Mesothelial cell of epicardium (in vitro differentiated cells): ENCODE measurements at regions not wholly inside any gene's neighbourhood (a gene's known extent, or its start where the extent isn't known, plus 50 kb on each side); places are given as distances from the start of the nearest gene placed in this dataset.

Experiments
- DNase-seq, 2 experiments: peaks; one replicate each; pipeline ENCODE4 v3.0.0; 2021; ENCODE audit warnings: low spot score in 2 of 2; ENCODE audit not compliant: unreplicated experiment in 2 of 2
- H3K27ac Mint-ChIP-seq: 2 replicates; pipeline ENCODE4 v1.8.0; 2021; ENCODE audit warnings: mixed read lengths
- H3K27me3 Mint-ChIP-seq: 2 replicates; pipeline ENCODE4 v1.8.0; 2021; ENCODE audit warnings: low read depth, mixed read lengths
- H3K36me3 Mint-ChIP-seq: 2 replicates; pipeline ENCODE4 v1.8.0; 2021; ENCODE audit warnings: mixed read lengths
- H3K4me1 Mint-ChIP-seq: 2 replicates; pipeline ENCODE4 v1.8.0; 2021; ENCODE audit warnings: mixed read lengths
- H3K4me3 Mint-ChIP-seq: 2 replicates; pipeline ENCODE4 v1.8.0; 2021; ENCODE audit warnings: mild to moderate bottlenecking, moderate library complexity, mixed read lengths
- H3K9me3 Mint-ChIP-seq: 2 replicates; pipeline ENCODE4 v1.8.0; 2021; ENCODE audit warnings: mixed read lengths
- TF ChIP-seq, protein P1 (sequence below): fragments of 200-600 bp; sonication (generic); IDR thresholded peaks from one replicate; pipeline ENCODE4 v1.5.0; 2021; ENCODE audit warnings: antibody characterized with exemption; ENCODE audit not compliant: unreplicated experiment

DNA sequence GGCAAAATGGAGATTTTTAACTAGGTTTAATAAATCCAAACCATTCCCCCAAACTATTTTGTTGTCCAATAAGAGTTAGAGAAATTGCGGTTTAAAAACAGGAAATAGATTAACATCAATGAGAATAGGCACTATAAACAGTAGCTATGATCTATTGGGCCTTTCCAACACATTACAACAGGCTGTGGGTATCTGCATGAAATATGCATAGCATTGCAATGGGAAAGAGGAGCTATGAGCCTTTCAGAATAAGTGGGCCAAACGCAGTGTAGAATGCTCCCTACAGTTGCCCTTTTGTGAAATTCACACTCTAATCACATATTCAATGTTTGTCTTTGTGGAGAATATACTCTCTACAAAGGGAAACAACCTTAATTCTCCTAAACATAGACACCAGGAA, 305.5 kb upstream of the PRMT6 start:
- H3K4me3 Mint-ChIP-seq, result no peak overlapping the region
- peaks cover 8% of the 10 kb centered on the region for H3K4me1 Mint-ChIP-seq
- no peak for DNase-seq
- no peaks in the 10 kb centered on the region for H3K27me3 Mint-ChIP-seq
- no peak overlapping the region for H3K27ac Mint-ChIP-seq
- no peaks in the 10 kb centered on the region for H3K9me3 Mint-ChIP-seq
- H3K36me3 Mint-ChIP-seq, result no peaks in the 10 kb centered on the region
- TF ChIP-seq, protein P1, sequence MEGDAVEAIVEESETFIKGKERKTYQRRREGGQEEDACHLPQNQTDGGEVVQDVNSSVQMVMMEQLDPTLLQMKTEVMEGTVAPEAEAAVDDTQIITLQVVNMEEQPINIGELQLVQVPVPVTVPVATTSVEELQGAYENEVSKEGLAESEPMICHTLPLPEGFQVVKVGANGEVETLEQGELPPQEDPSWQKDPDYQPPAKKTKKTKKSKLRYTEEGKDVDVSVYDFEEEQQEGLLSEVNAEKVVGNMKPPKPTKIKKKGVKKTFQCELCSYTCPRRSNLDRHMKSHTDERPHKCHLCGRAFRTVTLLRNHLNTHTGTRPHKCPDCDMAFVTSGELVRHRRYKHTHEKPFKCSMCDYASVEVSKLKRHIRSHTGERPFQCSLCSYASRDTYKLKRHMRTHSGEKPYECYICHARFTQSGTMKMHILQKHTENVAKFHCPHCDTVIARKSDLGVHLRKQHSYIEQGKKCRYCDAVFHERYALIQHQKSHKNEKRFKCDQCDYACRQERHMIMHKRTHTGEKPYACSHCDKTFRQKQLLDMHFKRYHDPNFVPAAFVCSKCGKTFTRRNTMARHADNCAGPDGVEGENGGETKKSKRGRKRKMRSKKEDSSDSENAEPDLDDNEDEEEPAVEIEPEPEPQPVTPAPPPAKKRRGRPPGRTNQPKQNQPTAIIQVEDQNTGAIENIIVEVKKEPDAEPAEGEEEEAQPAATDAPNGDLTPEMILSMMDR, result no peak

DNA sequence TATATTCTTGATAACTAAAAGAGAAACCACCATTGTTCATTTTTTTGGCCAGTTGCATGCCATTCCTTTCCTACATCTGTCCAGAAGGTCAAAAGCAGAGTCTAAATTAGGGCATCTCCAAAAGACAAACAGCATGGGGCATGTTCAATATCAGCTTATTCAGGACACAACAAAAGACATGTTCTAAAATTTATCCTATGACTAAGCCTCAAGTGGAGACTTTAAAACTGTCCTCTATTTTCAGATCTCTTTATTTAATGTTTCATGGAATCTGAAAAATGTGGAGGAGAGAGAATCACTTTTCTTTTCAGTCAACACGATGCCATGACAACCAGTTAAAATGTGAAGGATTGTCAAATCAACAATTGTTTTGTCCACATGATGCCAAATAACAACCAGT, 303.4 kb upstream of the PRMT6 start:
- Mint-ChIP-seq H3K27me3 (no peaks in the 10 kb centered on the region), H3K36me3 (no peaks in the 10 kb centered on the region), H3K9me3 (no peaks in the 10 kb centered on the region), H3K4me3 (no peak overlapping the region), H3K27ac (no peak overlapping the region), H3K4me1 (no peaks in the 10 kb centered on the region)
- no peak for DNase-seq
- TF ChIP-seq, protein P1, result no peak

DNA sequence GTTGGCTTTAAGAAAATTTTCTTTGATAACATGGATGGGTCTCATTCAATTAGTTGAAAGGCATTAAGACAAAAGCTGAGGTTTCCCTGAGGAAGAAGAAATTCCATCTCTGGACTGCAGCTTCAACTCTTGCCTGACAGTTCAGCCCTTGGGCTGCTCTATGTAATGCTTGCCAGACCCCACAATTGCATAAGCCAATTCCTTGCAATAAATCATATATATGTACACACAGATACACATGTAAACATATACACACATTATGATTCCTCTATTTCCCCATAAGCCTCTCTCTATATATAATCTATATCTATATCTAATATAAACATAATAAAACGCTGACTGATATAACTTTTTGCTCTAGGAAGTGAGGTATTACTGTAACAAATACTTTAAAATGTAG, 301.5 kb upstream of the PRMT6 start:
- Mint-ChIP-seq H3K9me3 (no peaks in the 10 kb centered on the region), H3K36me3 (no peaks in the 10 kb centered on the region), H3K4me3 (no peak overlapping the region), H3K4me1 (no peaks in the 10 kb centered on the region), H3K27ac (no peak overlapping the region), H3K27me3 (peaks cover 2% of the 10 kb centered on the region)
- TF ChIP-seq, protein P1, result no peak
- DNase-seq, result no peak

DNA sequence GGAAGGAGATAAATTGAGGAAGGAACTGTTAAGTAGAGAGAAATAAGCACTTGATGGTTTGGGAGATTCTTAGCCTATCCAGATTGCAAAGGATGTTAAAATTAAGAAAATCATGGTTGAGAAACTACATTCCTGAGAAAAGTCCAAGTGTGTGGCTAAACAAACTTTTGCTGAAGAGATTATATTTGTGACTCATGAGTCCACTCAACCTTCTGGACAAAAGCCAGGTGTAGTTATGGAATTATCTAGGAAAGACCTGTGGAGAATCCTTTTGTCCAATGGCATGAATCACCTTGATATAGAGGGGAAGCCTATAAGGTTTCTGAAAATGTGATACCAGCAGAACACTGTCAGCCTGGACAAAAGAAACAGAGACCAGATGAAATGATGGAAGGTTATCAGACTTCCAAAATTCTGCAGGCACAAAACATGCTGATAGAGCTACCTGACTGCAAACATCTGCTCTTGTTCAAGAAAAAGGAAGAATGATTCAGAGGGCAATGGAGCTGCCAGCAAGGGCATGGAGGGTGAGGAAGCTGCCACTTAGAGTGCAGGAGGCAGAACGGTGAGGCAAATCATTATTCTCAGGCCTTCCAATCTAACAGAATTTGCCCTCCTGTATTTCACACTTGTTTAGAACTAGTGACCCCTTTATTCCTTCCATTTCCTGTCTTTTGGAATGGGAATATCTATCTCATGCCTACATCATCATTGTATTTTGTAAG, 300.6 kb upstream of the PRMT6 start:
- Mint-ChIP-seq H3K4me1 (peaks cover 5% of the 10 kb centered on the region), H3K4me3 (no peak overlapping the region), H3K9me3 (no peaks in the 10 kb centered on the region), H3K36me3 (no peaks in the 10 kb centered on the region), H3K27me3 (peaks cover 2% of the 10 kb centered on the region), H3K27ac (no peak overlapping the region)
- DNase-seq, result no peak
- TF ChIP-seq, protein P1, result no peak

DNA sequence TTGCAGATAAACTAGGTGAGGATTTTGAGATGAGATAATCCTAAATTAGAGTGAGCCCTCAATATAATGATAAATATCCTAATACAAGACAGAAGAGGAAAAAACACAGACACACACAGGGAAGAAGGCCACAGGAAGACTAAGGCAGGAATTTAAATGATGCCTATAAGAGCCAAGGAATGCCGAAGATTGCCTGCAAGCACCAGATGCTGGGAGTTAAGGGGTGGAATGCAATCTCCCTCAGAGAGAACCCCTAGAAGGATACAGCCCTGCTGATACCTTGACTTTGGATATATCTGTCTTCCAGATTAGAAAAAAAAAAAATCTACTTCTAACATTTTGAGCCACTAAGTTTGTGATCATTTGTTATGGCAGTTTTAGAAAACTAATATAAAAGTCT, 299.7 kb upstream of the PRMT6 start:
- Mint-ChIP-seq H3K27me3 (peaks cover 2% of the 10 kb centered on the region), H3K27ac (no peak overlapping the region)

More for the DNA sequence above, 299.7 kb upstream of the PRMT6 start:
- Mint-ChIP-seq H3K9me3 (no peaks in the 10 kb centered on the region), H3K36me3 (no peaks in the 10 kb centered on the region), H3K4me1 (peaks cover 5% of the 10 kb centered on the region), H3K4me3 (no peak overlapping the region)
- TF ChIP-seq, protein P1, result no peak
- DNase-seq, result no peak
